Esophagus muscularis mucosa (tissue), 4 donors: ENCODE measurements at regions not wholly inside any gene's neighbourhood (a gene's known extent, or its start where the extent isn't known, plus 50 kb on each side); places are given as distances from the start of the nearest gene placed in this dataset.

Experiments
- DNase-seq: peaks from one replicate; pipeline ENCODE4 v3.0.0-alpha.2; 2017; ENCODE audit errors: extremely low spot score
- H3K27ac ChIP-seq, 4 donors: fragments of 200-600 bp; sonication (generic); replicated peaks in 1 of 4; 1 replicate in 3 of 4; 2 replicates in 1 of 4; pipeline ENCODE4 v1.5.1; 2016 to 2019; ENCODE audit warnings: mild to moderate bottlenecking in 1 of 4
- H3K27me3 ChIP-seq, 4 donors: fragments of 200-600 bp; sonication (generic); one replicate each; pipeline versions ENCODE4 v1.5.1 to v1.6.0; 2016 to 2019
- H3K36me3 ChIP-seq, 4 donors: fragments of 200-600 bp; sonication (generic); one replicate each; pipeline ENCODE4 v1.5.1; 2016 to 2019
- H3K4me1 ChIP-seq, 4 donors: fragments of 200-600 bp; sonication (generic); one replicate each; pipeline ENCODE4 v1.5.1; 2016 to 2019
- H3K4me3 ChIP-seq, 4 donors: fragments of 200-600 bp; sonication (generic); 1 replicate in 2 of 4; 2 replicates in 2 of 4; pipeline ENCODE4 v1.5.1; 2016 to 2019; ENCODE audit warnings: mild to moderate bottlenecking in 4 of 4, moderate library complexity in 1 of 4
- H3K9me3 ChIP-seq, 4 donors: fragments of 200-600 bp; sonication (generic); 1 replicate in 3 of 4; 2 replicates in 1 of 4; pipeline ENCODE4 v1.5.1; 2016 to 2019
- EP300 ChIP-seq: sonication (generic); formaldehyde crosslinking; IDR thresholded peaks from one replicate; pipeline ENCODE4 v1.6.1; 2017; ENCODE audit warnings: antibody characterized with exemption
- POLR2A ChIP-seq: fragments of 450-650 bp; IDR thresholded peaks from one replicate; pipeline ENCODE4 v1.6.1; 2017; ENCODE audit warnings: antibody characterized with exemption, moderate library complexity, mild to moderate bottlenecking, low read depth
- POLR2AphosphoS5 ChIP-seq, 2 donors: sonication (generic); formaldehyde crosslinking; IDR thresholded peaks; one replicate each; pipeline ENCODE4 v1.6.1; 2017; ENCODE audit warnings: antibody characterized with exemption in 2 of 2
- WGBS: methylation state at CpG from one replicate; pipeline ENCODE4 v1.1.5; 2018; 5-methylcytosine and 5-hydroxymethylcytosine counted together
- intact Hi-C: fragments of 100-400 bp; cut with DNase I; formaldehyde crosslinking; loops from one replicate; pipeline ENCODE4 v1.15.1; 2023
- TF ChIP-seq, protein P1 (sequence below), 3 experiments: fragments of 200-600 bp in 2 of 3; fragments of 450-650 bp in 1 of 3; sonication (generic) in 2 of 3; IDR thresholded peaks; one replicate each; pipeline ENCODE4 v1.5.1; 2017 to 2019; ENCODE audit warnings: antibody characterized with exemption in 3 of 3, mild to moderate bottlenecking in 2 of 3, moderate library complexity in 1 of 3

GRCh38 chr6:44670146-44670545 lies 282.6 kb downstream of the CDC5L start:
- Histone ChIP-seq H3K27ac (no peak overlapping the region), H3K4me3 (no peak overlapping the region), H3K9me3 (no peaks in the 10 kb centered on the region), H3K27me3 (peaks cover 0 to 13% (median 0%) of the 10 kb centered on the region in 4 donors), H3K4me1 (peaks cover 0 to 9% (median 0%) of the 10 kb centered on the region in 4 donors), H3K36me3 (no peaks in the 10 kb centered on the region)
- 92% methylated on average over 3 of the region's 3 CpGs for WGBS
- TF ChIP-seq, protein P1, sequence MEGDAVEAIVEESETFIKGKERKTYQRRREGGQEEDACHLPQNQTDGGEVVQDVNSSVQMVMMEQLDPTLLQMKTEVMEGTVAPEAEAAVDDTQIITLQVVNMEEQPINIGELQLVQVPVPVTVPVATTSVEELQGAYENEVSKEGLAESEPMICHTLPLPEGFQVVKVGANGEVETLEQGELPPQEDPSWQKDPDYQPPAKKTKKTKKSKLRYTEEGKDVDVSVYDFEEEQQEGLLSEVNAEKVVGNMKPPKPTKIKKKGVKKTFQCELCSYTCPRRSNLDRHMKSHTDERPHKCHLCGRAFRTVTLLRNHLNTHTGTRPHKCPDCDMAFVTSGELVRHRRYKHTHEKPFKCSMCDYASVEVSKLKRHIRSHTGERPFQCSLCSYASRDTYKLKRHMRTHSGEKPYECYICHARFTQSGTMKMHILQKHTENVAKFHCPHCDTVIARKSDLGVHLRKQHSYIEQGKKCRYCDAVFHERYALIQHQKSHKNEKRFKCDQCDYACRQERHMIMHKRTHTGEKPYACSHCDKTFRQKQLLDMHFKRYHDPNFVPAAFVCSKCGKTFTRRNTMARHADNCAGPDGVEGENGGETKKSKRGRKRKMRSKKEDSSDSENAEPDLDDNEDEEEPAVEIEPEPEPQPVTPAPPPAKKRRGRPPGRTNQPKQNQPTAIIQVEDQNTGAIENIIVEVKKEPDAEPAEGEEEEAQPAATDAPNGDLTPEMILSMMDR (IDR thresholded peaks at IDR 0.05) = no peak
- TF ChIP-seq POLR2AphosphoS5 (IDR thresholded peaks at IDR 0.05) (no peak), POLR2A (no peak), EP300 (no peak)
- DNase-seq = no peak
- intact Hi-C loops = no loop called here

DNA sequence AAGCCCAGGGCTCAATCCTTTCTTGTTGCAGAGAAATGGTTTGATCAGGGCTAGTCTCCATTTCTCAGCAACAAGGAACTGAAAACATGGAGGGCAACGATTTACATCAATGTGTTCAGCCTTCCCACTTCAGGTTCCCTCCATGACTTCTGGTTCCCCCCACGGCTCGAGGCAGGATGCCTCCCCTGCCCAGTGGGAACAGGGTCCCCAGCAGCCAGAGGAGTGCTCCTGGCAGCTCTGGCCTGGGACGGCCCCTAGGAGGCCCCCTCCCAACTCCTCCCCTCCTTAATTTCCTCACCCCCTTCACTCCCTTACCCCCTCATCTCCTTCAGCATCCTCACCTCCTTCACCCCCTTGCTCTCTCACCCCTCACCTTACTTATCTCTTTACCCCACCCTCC lies 283.8 kb downstream of the CDC5L start:
- Histone ChIP-seq H3K9me3 (no peaks in the 10 kb centered on the region), H3K27ac (no peak overlapping the region), H3K4me3 (no peak overlapping the region), H3K4me1 (peaks cover 0 to 9% (median 0%) of the 10 kb centered on the region in 4 donors), H3K36me3 (no peaks in the 10 kb centered on the region), H3K27me3 (peaks cover 0 to 13% (median 0%) of the 10 kb centered on the region in 4 donors)
- TF ChIP-seq, protein P1 (IDR thresholded peaks at IDR 0.05) = no peak
- no peak for TF ChIP-seq POLR2AphosphoS5 (IDR thresholded peaks at IDR 0.05)
- no peak for TF ChIP-seq POLR2A
- no peak for TF ChIP-seq EP300
- WGBS = 80% methylated on average over 4 of the region's 4 CpGs
- intact Hi-C loops = no loop called here
- DNase-seq = no peak

DNA sequence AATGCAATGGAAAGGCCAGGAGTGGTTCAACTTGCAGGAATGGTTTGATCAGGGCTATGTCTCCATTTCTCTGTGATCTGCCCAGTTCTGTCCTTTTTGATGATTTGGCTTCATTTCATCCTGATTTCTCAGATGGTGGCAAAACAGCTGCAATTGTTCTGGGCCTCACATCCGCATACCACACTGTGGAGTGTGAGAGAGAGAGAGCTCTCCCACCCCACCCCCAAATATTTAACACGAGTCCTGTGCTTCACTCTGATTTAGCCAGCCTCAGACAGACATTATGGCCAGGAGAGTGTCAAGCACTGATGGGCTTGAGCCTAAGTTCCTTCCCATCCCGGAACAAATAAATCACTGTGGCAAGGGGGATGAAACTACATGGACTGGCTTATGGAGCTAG lies 284.6 kb downstream of the CDC5L start:
- peaks cover 0 to 2% (median 0%) of the 10 kb centered on the region in 4 donors for H3K4me1 ChIP-seq
- H3K27ac ChIP-seq = no peak overlapping the region
- H3K27me3 ChIP-seq = peaks cover 0 to 13% (median 0%) of the 10 kb centered on the region in 4 donors
- DNase-seq = no peak
- no peaks in the 10 kb centered on the region for H3K9me3 ChIP-seq
- WGBS = 84% methylated on average over 3 of the region's 3 CpGs
- intact Hi-C loops = no loop called here
- TF ChIP-seq EP300 = no peak
- TF ChIP-seq POLR2AphosphoS5 (IDR thresholded peaks at IDR 0.05) = no peak
- TF ChIP-seq, protein P1 (IDR thresholded peaks at IDR 0.05) = no peak
- no peak for TF ChIP-seq POLR2A
- H3K4me3 ChIP-seq = no peak overlapping the region
- H3K36me3 ChIP-seq = no peaks in the 10 kb centered on the region

GRCh38 chr6:44672841-44673240 lies 285.3 kb downstream of the CDC5L start:
- 82% methylated on average over 4 of the region's 4 CpGs for WGBS
- no peaks in the 10 kb centered on the region for H3K36me3 ChIP-seq
- intact Hi-C loops = no loop called here
- TF ChIP-seq POLR2AphosphoS5 (IDR thresholded peaks at IDR 0.05) = no peak
- TF ChIP-seq, protein P1 (IDR thresholded peaks at IDR 0.05) = no peak
- TF ChIP-seq POLR2A = no peak
- TF ChIP-seq EP300 = no peak
- H3K4me3 ChIP-seq = no peak overlapping the region
- H3K27ac ChIP-seq = no peak overlapping the region
- H3K9me3 ChIP-seq = no peaks in the 10 kb centered on the region
- no peak for DNase-seq
- H3K4me1 ChIP-seq = no peaks in the 10 kb centered on the region
- H3K27me3 ChIP-seq = peaks cover 0 to 13% (median 0%) of the 10 kb centered on the region in 4 donors
